ENCODE measurements at regions not wholly inside any gene's neighbourhood (a gene's known extent, or its start where the extent isn't known, plus 50 kb on each side); places are given as distances from the start of the nearest gene placed in this dataset.

- Histone ChIP-seq H3K27ac (no peak overlapping the region), H3K27me3 (no peaks in the 10 kb centered on the region), H3K4me3 (no peak overlapping the region), H3K36me3 (replicated peaks in 1 of 2; ENCODE audit: insufficient read depth in 1 of 2, low read depth in 2 of 2) (no peaks in the 10 kb centered on the region), H3K9me3 (no peaks in the 10 kb centered on the region), H3K4me1 (no peaks in the 10 kb centered on the region)
- TF ChIP-seq POLR2A (IDR thresholded peaks at IDR 0.05): no peak
- TF ChIP-seq, protein P1, sequence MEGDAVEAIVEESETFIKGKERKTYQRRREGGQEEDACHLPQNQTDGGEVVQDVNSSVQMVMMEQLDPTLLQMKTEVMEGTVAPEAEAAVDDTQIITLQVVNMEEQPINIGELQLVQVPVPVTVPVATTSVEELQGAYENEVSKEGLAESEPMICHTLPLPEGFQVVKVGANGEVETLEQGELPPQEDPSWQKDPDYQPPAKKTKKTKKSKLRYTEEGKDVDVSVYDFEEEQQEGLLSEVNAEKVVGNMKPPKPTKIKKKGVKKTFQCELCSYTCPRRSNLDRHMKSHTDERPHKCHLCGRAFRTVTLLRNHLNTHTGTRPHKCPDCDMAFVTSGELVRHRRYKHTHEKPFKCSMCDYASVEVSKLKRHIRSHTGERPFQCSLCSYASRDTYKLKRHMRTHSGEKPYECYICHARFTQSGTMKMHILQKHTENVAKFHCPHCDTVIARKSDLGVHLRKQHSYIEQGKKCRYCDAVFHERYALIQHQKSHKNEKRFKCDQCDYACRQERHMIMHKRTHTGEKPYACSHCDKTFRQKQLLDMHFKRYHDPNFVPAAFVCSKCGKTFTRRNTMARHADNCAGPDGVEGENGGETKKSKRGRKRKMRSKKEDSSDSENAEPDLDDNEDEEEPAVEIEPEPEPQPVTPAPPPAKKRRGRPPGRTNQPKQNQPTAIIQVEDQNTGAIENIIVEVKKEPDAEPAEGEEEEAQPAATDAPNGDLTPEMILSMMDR (IDR thresholded peaks at IDR 0.05): no peak
- intact Hi-C loops (cut with DNase I): no loop called here
- WGBS, 2 donors: 28 to 32% methylated on average over 2 of the region's 2 CpGs
- ATAC-seq (no peak), DNase-seq (no peak)
Measured at GRCh38 chr3:22615790-22616189, 587.3 kb upstream of the UBE2E2 start.

DNA sequence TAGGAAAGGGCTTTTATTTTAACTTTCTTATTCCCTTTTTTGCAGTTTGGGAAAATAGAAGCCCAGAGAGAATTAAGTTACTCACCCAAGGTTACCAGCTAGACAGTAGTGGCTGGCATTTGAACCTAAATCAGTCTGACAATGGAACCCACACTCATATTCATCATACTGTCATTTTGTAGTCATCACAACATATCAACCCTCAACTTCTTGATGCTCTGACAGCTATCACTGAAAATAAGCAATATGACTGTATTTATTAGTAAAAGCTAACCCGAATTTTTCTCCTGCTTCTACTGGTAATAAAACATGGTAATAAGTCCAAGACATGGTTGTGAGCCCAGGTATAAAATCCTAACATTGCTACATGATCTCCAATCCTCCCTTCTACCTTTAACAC lies 585.8 kb upstream of the UBE2E2 start:
- Histone ChIP-seq H3K9me3 (no peaks in the 10 kb centered on the region), H3K36me3 (replicated peaks in 1 of 2; ENCODE audit: insufficient read depth in 1 of 2, low read depth in 2 of 2) (no peaks in the 10 kb centered on the region), H3K27me3 (no peaks in the 10 kb centered on the region), H3K27ac (no peak overlapping the region), H3K4me1 (no peaks in the 10 kb centered on the region), H3K4me3 (no peak overlapping the region)
- ATAC-seq (no peak), DNase-seq (no peak)
- TF ChIP-seq POLR2A (IDR thresholded peaks at IDR 0.05): no peak
- TF ChIP-seq, protein P1 (IDR thresholded peaks at IDR 0.05): no peak
- intact Hi-C loops (cut with DNase I): no loop called here
- 13 to 25% methylated on average over 1 of the region's 1 CpG for WGBS, 2 donors

DNA sequence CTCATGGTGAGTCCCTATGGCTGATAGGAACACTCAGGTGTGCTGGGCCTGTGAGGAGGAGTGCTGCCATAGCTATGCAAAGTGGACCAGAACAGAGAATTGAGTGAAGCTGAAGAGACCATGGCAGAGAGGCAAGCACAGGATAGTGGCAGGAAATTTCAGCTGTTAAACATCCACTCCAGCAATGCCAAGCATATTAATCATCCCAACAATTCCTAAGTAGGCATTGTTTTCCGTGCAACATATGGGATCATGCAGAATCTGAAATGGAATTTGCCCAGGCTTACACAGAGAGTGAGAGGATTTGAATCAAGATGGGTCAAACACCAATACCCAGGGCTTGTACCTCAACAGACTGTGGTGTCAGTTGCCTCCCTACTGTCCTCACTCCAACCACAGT lies 582.6 kb upstream of the UBE2E2 start:
- no peak for DNase-seq
- Histone ChIP-seq H3K4me3 (no peak overlapping the region), H3K36me3 (replicated peaks in 1 of 2; ENCODE audit: insufficient read depth in 1 of 2, low read depth in 2 of 2) (no peaks in the 10 kb centered on the region), H3K9me3 (no peaks in the 10 kb centered on the region), H3K4me1 (no peaks in the 10 kb centered on the region), H3K27ac (no peak overlapping the region), H3K27me3 (no peaks in the 10 kb centered on the region)
- WGBS, 2 donors: 41 to 52% methylated on average over 1 of the region's 1 CpG
- intact Hi-C loops (cut with DNase I): no loop called here
- no peak for ATAC-seq
- TF ChIP-seq POLR2A (IDR thresholded peaks at IDR 0.05): no peak
- TF ChIP-seq, protein P1 (IDR thresholded peaks at IDR 0.05): no peak

- ATAC-seq (no peak), DNase-seq (no peak)
- no peaks in the 10 kb centered on the region for H3K27me3 ChIP-seq
- no peak for TF ChIP-seq POLR2A (IDR thresholded peaks at IDR 0.05)
- TF ChIP-seq, protein P1 (IDR thresholded peaks at IDR 0.05): no peak
- no peak overlapping the region for H3K27ac ChIP-seq
- no peaks in the 10 kb centered on the region for H3K4me1 ChIP-seq
- H3K4me3 ChIP-seq: no peak overlapping the region
- H3K36me3 ChIP-seq (replicated peaks in 1 of 2; ENCODE audit: insufficient read depth in 1 of 2, low read depth in 2 of 2): no peaks in the 10 kb centered on the region
- WGBS, 2 donors: 69 to 73% methylated on average over 4 of the region's 4 CpGs
- H3K9me3 ChIP-seq: no peaks in the 10 kb centered on the region
- intact Hi-C loops (cut with DNase I): no loop called here
Measured at GRCh38 chr3:22621205-22621809, 581.8 kb upstream of the UBE2E2 start.

DNA sequence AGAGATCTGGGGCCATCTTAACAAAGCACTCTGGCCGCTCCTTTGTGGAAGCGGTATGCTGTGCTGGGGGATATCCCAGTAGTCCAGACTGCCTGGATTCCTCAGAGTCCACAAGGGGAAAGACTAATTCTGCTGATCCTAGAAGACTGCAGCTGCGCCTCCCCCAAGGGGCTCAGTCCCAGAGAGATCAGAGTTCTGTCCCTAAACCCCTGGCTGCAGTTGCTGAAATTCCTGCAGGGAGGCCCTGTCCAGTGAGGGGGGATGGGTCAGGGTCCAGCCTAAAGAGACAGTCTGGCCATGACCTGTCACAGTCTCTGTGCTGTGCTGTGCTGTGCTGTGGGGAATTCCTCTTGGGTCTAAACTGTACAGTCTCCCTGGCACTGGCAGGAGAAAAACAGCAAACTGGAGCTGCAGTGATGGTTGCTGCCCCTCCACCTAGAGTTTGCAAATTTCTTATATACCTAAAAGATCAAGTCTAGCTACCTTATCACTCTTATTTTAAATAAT lies 575.1 kb upstream of the UBE2E2 start:
- Histone ChIP-seq H3K4me3 (no peak overlapping the region), H3K4me1 (no peaks in the 10 kb centered on the region), H3K9me3 (no peaks in the 10 kb centered on the region), H3K36me3 (replicated peaks in 1 of 2; ENCODE audit: insufficient read depth in 1 of 2, low read depth in 2 of 2) (no peaks in the 10 kb centered on the region), H3K27ac (no peak overlapping the region), H3K27me3 (no peaks in the 10 kb centered on the region)
- WGBS, 2 donors: 77 to 84% methylated on average over 2 to 3 of the region's 3 CpGs
- intact Hi-C loops (cut with DNase I): no loop called here
- no peak for TF ChIP-seq POLR2A (IDR thresholded peaks at IDR 0.05)
- TF ChIP-seq, protein P1 (IDR thresholded peaks at IDR 0.05): no peak
- no peak for ATAC-seq
- DNase-seq: no peak
